ENCODE measurements at regions not wholly inside any gene's neighbourhood (a gene's known extent, or its start where the extent isn't known, plus 50 kb on each side); places are given as distances from the start of the nearest gene placed in this dataset.
"Not testable (repeated sequence)": the region's sequence is repeated elsewhere in the genome, so short reads cannot be mapped to it uniquely, and the experiment has no call there.

DNA sequence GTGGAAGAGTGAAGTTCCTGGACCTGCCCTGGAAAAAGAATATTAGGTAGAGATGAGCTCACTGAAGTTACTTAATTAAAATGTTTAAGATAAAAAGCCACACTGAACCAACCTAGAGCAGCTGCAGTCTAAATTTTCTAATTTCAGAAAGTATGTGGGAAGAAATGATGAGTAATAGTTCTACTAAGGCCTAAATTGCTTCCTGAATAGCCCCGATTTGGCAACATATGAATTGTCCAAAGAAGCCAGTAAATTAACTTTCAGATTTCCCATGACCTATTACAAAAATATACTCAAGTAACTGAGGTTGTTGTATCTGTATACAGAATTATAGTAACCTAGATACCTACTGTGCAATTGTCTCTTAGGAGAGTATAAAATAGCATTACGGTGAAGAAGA, 312.6 kb downstream of the IPMK start:
- peaks cover 0 to 4% of the 10 kb centered on the region in 2 donors for H3K9me3 Mint-ChIP-seq
- ATAC-seq (no peak), DNase-seq (ENCODE audit: low spot score in 2 of 2) (no peak)
- no peaks in the 10 kb centered on the region for H3K36me3 Mint-ChIP-seq
- H3K27ac Mint-ChIP-seq = no peak overlapping the region

DNA sequence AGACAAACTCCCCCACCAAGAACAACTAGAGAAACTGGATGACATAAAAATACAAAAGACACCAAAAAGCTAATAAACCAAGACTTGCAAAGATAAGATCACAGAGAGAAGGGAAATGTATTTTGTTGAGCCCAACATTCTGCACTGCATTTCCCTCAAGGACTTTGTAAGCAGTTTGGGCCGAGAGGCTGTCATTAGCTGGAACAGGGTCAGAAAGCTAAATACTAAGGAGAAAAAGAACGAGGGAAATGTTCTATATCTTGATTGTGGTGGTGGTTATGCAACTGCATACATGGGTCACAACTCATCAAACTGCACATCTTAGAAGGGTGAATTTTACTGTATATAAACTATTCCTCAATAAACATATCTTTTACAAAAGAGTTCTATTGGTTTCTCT, 315.0 kb downstream of the IPMK start:
- no peak for DNase-seq (ENCODE audit: low spot score in 2 of 2)
- peaks cover 0 to 4% of the 10 kb centered on the region in 2 donors for H3K9me3 Mint-ChIP-seq
- H3K27ac Mint-ChIP-seq = no peak overlapping the region
- ATAC-seq = no peak
- H3K36me3 Mint-ChIP-seq = no peaks in the 10 kb centered on the region

DNA sequence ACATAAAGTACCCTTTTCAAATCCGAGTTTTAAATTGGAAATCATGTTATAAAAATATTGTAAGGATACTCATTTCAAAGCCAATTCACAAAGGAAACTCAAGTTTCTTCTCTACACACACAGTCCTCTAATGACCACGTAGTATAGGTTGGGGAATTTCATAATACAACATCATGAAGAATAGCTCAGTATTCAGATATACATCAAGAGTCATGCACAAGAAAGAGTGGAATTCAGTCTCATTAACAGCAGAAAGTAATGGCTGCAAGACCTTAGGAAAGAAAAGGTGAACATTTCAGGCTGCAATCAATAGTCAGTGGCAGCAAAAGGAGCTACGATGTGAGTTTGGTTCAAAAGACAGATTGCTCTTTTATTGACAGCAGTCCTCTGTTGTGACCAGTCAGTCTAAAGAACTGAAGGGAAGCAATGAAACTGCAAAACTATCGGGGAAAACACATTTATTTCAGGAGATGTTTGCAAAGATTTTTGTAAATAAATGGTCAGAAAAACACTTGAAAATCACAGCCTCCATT, 317.2 kb downstream of the IPMK start:
- no peak for ATAC-seq
- no peak for DNase-seq (ENCODE audit: low spot score in 2 of 2)
- no peak overlapping the region for H3K27ac Mint-ChIP-seq
- H3K9me3 Mint-ChIP-seq = peaks cover 0 to 4% of the 10 kb centered on the region in 2 donors
- no peaks in the 10 kb centered on the region for H3K36me3 Mint-ChIP-seq

DNA sequence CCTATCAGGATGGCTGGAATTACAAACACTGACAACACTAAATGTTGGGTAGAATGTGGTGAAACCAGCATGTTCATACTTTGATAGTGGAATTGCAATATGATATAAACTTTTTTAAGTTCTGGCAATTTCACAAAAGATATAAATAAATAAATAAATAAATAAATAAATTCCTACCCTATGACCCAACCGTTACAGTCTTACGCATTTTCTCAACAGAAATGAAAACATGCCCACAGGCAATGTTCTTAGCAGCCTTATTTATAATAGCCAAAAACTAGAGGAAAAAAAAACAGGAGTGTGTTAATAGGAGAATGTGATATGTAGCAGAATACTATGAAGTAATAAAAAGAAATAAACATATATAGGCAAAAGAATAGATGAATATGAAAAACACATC, 318.9 kb downstream of the IPMK start:
- DNase-seq (ENCODE audit: low spot score in 2 of 2) (no peak), ATAC-seq (no peak)
- Mint-ChIP-seq H3K9me3 (no peaks in the 10 kb centered on the region), H3K27ac (no peak overlapping the region), H3K36me3 (no peaks in the 10 kb centered on the region)

DNA sequence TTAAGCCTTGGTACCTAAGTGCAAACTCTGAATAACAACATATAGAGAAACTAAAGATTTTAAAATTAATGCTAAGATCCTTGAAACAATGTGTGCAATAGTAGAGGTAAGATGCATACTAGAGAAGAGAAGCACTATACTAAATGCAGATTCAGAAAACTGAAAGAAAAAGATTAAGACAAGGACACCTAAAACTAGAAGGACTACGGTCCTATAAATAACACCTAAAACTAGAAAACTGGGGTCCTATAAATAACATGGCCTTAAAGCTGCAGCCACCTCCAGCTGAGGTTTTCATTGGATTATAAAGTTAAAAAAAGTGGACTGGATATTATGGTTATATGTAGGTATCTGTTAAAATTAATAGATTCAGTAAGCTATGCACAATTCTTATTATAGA, 320.9 kb downstream of the IPMK start:
- no peaks in the 10 kb centered on the region for H3K36me3 Mint-ChIP-seq
- no peak for ATAC-seq
- H3K27ac Mint-ChIP-seq = no peak overlapping the region
- H3K9me3 Mint-ChIP-seq = no peaks in the 10 kb centered on the region
- DNase-seq (ENCODE audit: low spot score in 2 of 2) = no peak

DNA sequence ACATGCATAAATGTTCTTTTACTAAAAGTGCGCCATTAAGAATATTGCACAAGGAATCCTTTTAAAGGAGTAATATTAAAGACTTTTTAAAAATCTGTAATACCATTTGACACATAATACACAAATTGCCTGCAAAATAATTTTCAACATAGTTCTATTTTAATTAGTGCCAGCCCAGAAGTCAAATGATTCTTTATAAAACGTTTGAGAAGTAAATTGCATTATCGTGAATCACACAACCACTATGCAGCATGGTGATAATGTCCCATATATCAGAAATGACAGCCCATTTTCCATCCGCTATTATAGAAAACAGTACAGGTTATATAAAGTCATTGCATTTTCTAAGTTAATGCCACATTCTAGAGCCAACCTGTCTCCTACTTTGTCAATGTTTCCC, 324.0 kb downstream of the IPMK start:
- ATAC-seq = no peak
- Mint-ChIP-seq H3K27ac (no peak overlapping the region), H3K9me3 (no peaks in the 10 kb centered on the region), H3K36me3 (no peaks in the 10 kb centered on the region)
- no peak for DNase-seq (ENCODE audit: low spot score in 2 of 2)

DNA sequence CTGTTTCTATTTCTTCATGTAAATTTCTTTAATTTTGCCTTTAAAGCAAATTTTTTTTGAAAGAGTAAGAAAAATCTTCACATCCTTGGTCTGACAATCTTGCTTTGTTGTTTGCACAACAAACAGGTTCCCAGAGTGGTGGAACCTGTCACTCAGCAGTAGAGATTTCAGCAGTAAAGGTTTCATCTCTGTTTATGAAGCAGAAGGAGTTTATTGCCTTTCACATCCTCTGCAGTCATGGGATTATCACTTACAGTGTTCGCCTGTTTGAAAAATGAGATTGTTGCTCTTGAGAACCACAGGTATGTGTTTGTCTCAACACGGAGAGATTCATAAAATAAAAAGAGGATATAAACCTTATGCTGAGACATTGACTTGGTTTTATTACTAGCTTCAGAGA, 342.6 kb downstream of the IPMK start:
- Mint-ChIP-seq H3K36me3 (no peaks in the 10 kb centered on the region), H3K27ac (no peak overlapping the region), H3K9me3 (peaks cover 0 to 8% of the 10 kb centered on the region in 2 donors)
- ATAC-seq (no peak), DNase-seq (ENCODE audit: low spot score in 2 of 2) (no peak)

DNA sequence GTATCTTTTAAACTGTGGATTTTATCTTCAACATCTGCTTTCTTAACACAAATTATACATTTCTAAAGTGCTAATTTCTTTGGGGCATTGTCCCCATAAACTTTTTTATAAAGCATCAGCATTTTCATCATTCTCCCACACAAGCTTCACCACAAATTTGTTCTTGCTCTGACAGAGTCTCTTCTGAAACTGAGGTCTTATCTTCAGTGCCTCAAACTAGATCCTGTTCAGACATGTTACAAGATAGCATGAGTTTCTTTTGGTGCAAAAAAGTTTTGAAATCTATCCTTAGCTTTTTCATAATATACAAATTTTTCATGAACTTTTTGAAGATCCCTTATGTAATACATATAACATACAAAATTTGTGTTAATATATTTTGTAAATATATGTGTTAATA, 346.6 kb downstream of the IPMK start:
- H3K36me3 Mint-ChIP-seq = no peaks in the 10 kb centered on the region
- DNase-seq (ENCODE audit: low spot score in 2 of 2) (no peak), ATAC-seq (no peak)
- H3K27ac Mint-ChIP-seq = no peak overlapping the region
- H3K9me3 Mint-ChIP-seq = peaks cover 0 to 4% of the 10 kb centered on the region in 2 donors

DNA sequence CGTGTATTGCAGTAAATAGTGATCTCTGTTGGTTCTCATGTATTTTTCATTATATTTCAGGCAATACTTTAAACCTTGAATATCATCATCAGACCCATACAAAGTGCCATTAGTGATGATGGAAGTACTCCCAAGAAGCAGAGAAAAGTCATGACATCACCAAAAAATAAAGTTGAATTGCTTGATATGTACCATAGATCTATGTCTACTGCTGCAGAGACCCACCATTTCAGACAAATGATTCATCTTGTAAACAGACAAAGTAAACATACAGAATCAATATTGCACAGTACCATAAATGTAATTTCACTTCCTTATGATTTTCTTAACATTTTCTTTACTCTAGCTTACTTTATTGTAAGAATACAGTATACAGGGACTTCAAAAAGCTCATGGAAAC, 347.8 kb downstream of the IPMK start:
- H3K36me3 Mint-ChIP-seq = no peaks in the 10 kb centered on the region
- H3K27ac Mint-ChIP-seq = no peak overlapping the region
- peaks cover 0 to 4% of the 10 kb centered on the region in 2 donors for H3K9me3 Mint-ChIP-seq
- no peak for ATAC-seq
- DNase-seq (ENCODE audit: low spot score in 2 of 2) = no peak

DNA sequence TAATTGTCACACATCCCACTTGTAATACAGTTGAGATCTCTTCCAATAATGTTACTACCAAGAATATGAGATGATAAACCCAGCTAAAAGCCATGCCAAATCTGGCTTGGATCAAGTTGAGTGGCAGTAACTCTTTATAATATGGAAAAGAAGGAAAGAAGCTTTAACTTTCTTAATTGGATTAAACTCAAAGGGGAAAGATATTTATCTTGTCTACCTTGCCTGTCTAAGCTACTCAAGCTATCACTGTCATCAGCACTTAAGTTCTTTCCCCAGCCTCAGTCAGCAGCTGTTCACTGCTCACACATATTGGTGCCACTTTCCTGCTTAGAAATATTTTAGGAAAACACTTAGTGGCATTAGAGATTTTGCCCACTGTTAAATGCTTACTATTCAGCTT, 350.7 kb downstream of the IPMK start:
- no peaks in the 10 kb centered on the region for H3K36me3 Mint-ChIP-seq
- ATAC-seq = no peak
- DNase-seq (ENCODE audit: low spot score in 2 of 2) = no peak
- no peak overlapping the region for H3K27ac Mint-ChIP-seq
- H3K9me3 Mint-ChIP-seq = peaks cover 0 to 4% of the 10 kb centered on the region in 2 donors

DNA sequence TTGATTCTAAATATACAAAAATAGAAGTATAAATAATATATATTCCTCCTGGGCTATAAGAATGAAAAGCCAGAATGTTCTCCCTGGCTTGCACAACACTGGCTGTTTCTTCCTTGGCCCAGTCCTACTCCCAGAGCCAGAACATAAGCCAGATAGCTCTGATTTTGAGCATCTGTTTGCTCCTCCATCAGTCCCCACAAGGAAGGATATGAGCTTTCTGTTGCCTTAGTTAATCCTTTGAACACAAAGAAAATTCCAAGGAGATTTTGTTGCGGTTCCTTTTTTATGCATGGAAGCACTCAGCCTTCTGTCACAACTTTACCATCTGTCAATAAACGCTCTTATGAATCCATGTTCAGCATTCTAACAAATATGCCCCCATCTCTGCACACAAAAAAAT, 361.8 kb downstream of the IPMK start:
- Mint-ChIP-seq H3K36me3 (no peaks in the 10 kb centered on the region), H3K9me3 (no peaks in the 10 kb centered on the region), H3K27ac (no peak overlapping the region)
- ATAC-seq (no peak), DNase-seq (ENCODE audit: low spot score in 2 of 2) (no peak)

DNA sequence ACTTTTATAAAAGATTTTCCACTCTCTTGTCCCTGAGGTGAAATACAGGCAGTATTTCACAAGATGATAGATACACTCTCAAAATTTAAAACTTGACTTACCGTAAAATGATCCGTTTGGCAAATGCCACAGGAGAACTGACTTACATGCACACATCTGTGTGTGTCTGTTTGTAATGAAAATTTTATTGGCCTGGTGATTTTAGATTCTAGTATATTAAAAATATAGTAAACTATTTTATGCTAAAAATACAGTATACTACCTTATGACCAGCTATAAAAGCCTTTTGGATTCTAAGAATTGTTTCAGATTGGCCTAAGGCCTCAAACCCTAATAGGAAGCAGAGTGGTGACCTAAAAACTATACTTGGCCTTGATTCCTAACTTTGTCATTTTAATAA, 362.7 kb downstream of the IPMK start:
- Mint-ChIP-seq H3K27ac (no peak overlapping the region), H3K36me3 (no peaks in the 10 kb centered on the region), H3K9me3 (no peaks in the 10 kb centered on the region)
- DNase-seq (ENCODE audit: low spot score in 2 of 2) (no peak), ATAC-seq (no peak)

DNA sequence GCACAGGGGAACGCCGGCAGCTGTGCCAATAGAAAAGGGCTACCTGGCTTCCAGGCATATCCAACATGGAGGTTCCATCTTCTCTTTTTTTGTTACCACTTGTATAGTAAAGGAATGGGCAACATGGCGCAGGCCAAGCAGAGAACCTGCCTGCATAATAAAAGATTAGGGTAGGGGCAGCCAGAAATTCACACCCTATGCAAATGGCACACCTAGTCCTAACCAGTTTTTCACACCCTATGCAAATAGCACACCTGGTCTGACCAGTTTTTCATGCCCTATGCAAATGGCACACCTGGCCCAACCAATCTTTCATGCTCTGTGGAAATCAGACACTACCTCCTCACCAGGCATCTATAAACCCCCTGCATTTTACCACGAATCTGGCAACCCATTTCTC, 369.5 kb downstream of the IPMK start:
- Mint-ChIP-seq H3K36me3 (no peaks in the 10 kb centered on the region), H3K9me3 (peaks cover 0 to 5% of the 10 kb centered on the region in 2 donors), H3K27ac (no peak overlapping the region)
- no peak for DNase-seq (ENCODE audit: low spot score in 2 of 2)
- no peak for ATAC-seq

DNA sequence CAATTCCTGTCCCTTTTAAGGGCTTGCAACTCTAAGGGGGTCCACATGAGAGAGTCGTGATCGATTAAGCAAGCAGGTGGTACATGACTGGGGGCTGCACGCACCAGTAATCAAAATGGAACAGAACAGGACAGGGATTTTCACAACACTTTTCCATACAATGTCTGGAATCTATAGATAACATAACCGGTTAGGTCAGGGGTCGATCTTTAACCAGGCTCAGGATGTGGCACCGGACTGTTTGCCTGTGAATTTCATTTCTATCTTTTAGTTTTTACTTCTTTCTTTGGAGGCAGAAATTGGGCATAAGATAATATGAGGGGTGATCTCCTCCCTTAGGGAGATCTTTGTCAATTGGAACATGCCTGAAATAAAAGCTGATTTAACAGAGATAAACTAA, 370.1 kb downstream of the IPMK start:
- no peaks in the 10 kb centered on the region for H3K36me3 Mint-ChIP-seq
- no peak overlapping the region for H3K27ac Mint-ChIP-seq
- H3K9me3 Mint-ChIP-seq = peaks cover 0 to 5% of the 10 kb centered on the region in 2 donors

DNA sequence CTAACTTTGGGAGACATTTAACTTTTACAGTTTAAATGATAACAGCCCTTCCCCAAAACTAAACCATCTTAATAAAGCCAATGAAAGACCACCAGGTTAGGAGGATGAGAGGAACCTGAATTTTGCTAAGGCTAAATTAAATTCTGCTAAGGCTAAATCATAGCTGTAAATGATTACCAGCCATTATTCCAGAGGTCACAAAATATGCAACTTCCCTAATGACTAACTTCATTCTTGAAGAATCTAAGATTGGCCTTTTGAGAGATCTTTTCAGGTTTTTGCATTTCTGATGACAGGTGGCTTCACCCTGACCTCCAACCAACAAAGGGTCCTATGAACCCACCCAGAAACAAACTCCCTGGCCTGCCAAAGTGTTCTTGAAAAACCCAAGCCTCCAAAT, 373.3 kb downstream of the IPMK start:
- H3K36me3 Mint-ChIP-seq = no peaks in the 10 kb centered on the region
- DNase-seq (ENCODE audit: low spot score in 2 of 2) (no peak), ATAC-seq (no peak)
- peaks cover 6 to 10% of the 10 kb centered on the region in 2 donors for H3K9me3 Mint-ChIP-seq
- no peak overlapping the region for H3K27ac Mint-ChIP-seq

More for the DNA sequence above, 370.1 kb downstream of the IPMK start:
- DNase-seq (ENCODE audit: low spot score in 2 of 2) = no peak
- no peak for ATAC-seq

DNA sequence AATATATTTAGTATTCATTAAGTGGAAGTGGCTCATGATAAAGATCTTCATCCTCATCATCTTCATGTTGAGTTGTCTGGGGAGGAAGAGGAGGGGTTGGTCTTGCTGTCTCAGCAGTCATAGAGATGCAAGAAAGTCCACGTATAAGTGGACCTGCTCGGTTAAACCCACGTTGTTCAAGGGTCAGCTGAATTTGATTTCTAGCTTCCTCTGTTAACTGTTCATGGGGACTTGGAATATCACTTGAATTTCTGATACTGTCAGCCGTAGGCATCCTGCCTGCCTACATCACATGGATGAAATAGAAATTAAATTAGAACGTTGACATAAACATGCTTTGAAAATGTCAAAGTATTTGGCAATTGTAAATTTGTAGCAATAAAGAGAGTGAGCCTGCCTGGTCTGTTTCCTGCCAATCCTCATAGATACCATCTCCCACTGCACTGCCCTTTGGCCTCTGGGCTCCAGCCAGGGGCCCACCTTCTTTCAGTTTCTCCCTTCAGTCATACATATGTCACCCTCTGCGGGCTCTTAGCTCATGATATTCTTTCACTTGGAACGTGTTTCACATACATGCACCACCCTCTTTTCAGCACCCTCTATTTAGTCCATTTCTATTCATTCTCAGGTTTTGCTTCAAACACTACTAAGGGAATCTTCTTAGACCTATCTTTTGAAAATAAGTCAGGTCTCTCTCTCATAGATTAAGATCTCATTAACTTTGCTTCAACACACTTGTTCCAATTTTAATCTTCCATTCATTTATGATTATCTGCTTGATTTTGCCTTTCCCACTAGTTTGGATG, 376.3 kb downstream of the IPMK start:
- H3K27ac Mint-ChIP-seq = no peak overlapping the region
- no peak for DNase-seq (ENCODE audit: low spot score in 2 of 2)
- no peak for ATAC-seq
- no peaks in the 10 kb centered on the region for H3K36me3 Mint-ChIP-seq
- H3K9me3 Mint-ChIP-seq = peaks cover 5 to 13% of the 10 kb centered on the region in 2 donors

DNA sequence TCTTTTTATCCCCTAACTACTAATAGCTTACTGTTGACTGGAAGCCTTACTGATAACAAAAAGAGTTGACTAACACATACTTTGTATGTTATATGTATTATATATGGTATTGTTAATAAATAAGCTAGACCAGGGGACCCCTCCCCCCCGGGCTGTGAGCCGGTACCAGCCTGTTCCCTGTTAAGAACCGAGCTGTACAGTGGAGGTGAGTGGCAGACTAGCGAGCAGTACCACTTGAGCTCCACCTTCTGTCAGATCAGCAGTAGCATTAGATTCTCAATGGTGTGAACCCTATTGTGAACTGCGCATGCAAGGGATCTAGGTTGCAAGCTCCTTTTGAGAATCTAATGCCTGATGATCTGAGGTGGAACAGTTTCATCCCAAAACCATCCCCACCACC, 377.0 kb downstream of the IPMK start:
- no peaks in the 10 kb centered on the region for H3K36me3 Mint-ChIP-seq
- peaks cover 5 to 13% of the 10 kb centered on the region in 2 donors for H3K9me3 Mint-ChIP-seq
- no peak overlapping the region for H3K27ac Mint-ChIP-seq
- ATAC-seq = no peak
- DNase-seq (ENCODE audit: low spot score in 2 of 2) = no peak

DNA sequence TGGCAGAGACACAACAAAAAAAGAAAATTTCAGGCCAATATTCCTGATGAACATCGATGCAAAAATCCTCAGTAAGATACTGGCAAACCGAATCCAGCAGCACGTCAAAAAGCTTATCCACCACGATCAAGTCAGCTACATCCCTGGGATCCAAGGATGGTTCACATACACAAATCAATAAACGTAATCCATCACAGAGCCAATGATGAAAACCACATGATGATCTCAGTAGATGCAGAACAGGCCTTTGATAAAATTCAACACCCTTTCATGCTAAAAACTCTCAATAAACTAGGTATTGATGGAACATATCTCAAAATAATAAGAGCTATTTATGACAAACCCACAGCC, 382.1 kb downstream of the IPMK start:
- not testable (repeated sequence) for H3K27ac Mint-ChIP-seq; H3K9me3 Mint-ChIP-seq; DNase-seq (ENCODE audit: low spot score in 2 of 2); H3K36me3 Mint-ChIP-seq; ATAC-seq
